ENCODE measurements at regions not wholly inside any gene's neighbourhood (a gene's known extent, or its start where the extent isn't known, plus 50 kb on each side); places are given as distances from the start of the nearest gene placed in this dataset.

GRCh38 chr22:22768885-22769284 is 118.7 kb upstream of the IGLL5 start:
- no TSS peak for BruUV-seq (replicated peaks)

More at GRCh38 chr22:22768885-22769284, 118.7 kb upstream of the IGLL5 start:
- no peaks in the 10 kb centered on the region for H3K79me2 ChIP-seq (ENCODE audit: insufficient read depth, low read length)
- H3K27ac ChIP-seq (ENCODE audit: extremely low read length, insufficient read depth, low read length): no peak overlapping the region
- WGBS (ENCODE audit: low lambda C conversion rate): 0% methylated on average over 2 of the region's 2 CpGs
- no peak for FAIRE-seq
- in situ Hi-C loops (cut with HindIII; ENCODE audit: extremely low pct_ligation_motif_present, low pct_unique_long_range_greater_than_20kb): no loop called here
- H2AFZ ChIP-seq (ENCODE audit: low read length): no peak overlapping the region
- TF ChIP-seq TBX3 (IDR thresholded peaks at IDR 0.05; ENCODE audit: borderline replicate concordance): no peak
- TF ChIP-seq BRCA1 (CRISPR knock-in tag; IDR thresholded peaks at IDR 0.05): no peak
- TF ChIP-seq CREB1 (IDR thresholded peaks at IDR 0.05): no peak
- no peak for TF ChIP-seq CREB1 (CRISPR knock-in tag; IDR thresholded peaks at IDR 0.05)
- TF ChIP-seq ZSCAN29 (CRISPR knock-in tag; conservative IDR thresholded peaks at IDR 0.05): no peak
- no peak for TF ChIP-seq ZNF430 (CRISPR knock-in tag; IDR thresholded peaks at IDR 0.05)
- TF ChIP-seq MIER3 (CRISPR knock-in tag; IDR thresholded peaks at IDR 0.05; ENCODE audit: borderline replicate concordance): no peak
- no peak for TF ChIP-seq FOXJ3 (CRISPR knock-in tag; IDR thresholded peaks at IDR 0.05; ENCODE audit: borderline replicate concordance)
- no peak for TF ChIP-seq BCLAF1 (IDR thresholded peaks at IDR 0.05)
- no peak for TF ChIP-seq ZNF615 (CRISPR knock-in tag; IDR thresholded peaks at IDR 0.05; ENCODE audit: borderline replicate concordance)
- no peak for TF ChIP-seq AHR (CRISPR knock-in tag; IDR thresholded peaks at IDR 0.05)
- TF ChIP-seq ZBTB20 (CRISPR knock-in tag; IDR thresholded peaks at IDR 0.05; ENCODE audit: borderline replicate concordance, low read depth): no peak
- no peak for TF ChIP-seq KLF15 (CRISPR knock-in tag; IDR thresholded peaks at IDR 0.05; ENCODE audit: borderline replicate concordance)
- TF ChIP-seq ZBTB1 (CRISPR knock-in tag; IDR thresholded peaks at IDR 0.05; ENCODE audit: borderline replicate concordance): no peak
- TF ChIP-seq, protein P1, sequence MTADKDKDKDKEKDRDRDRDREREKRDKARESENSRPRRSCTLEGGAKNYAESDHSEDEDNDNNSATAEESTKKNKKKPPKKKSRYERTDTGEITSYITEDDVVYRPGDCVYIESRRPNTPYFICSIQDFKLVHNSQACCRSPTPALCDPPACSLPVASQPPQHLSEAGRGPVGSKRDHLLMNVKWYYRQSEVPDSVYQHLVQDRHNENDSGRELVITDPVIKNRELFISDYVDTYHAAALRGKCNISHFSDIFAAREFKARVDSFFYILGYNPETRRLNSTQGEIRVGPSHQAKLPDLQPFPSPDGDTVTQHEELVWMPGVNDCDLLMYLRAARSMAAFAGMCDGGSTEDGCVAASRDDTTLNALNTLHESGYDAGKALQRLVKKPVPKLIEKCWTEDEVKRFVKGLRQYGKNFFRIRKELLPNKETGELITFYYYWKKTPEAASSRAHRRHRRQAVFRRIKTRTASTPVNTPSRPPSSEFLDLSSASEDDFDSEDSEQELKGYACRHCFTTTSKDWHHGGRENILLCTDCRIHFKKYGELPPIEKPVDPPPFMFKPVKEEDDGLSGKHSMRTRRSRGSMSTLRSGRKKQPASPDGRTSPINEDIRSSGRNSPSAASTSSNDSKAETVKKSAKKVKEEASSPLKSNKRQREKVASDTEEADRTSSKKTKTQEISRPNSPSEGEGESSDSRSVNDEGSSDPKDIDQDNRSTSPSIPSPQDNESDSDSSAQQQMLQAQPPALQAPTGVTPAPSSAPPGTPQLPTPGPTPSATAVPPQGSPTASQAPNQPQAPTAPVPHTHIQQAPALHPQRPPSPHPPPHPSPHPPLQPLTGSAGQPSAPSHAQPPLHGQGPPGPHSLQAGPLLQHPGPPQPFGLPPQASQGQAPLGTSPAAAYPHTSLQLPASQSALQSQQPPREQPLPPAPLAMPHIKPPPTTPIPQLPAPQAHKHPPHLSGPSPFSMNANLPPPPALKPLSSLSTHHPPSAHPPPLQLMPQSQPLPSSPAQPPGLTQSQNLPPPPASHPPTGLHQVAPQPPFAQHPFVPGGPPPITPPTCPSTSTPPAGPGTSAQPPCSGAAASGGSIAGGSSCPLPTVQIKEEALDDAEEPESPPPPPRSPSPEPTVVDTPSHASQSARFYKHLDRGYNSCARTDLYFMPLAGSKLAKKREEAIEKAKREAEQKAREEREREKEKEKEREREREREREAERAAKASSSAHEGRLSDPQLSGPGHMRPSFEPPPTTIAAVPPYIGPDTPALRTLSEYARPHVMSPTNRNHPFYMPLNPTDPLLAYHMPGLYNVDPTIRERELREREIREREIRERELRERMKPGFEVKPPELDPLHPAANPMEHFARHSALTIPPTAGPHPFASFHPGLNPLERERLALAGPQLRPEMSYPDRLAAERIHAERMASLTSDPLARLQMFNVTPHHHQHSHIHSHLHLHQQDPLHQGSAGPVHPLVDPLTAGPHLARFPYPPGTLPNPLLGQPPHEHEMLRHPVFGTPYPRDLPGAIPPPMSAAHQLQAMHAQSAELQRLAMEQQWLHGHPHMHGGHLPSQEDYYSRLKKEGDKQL (CRISPR knock-in tag; IDR thresholded peaks at IDR 0.05; ENCODE audit: low read depth): no peak
- no peak overlapping the region for H3K4me3 ChIP-seq (replicated peaks in 1 of 3; ENCODE audit: insufficient read depth in 1 of 3, low read depth in 2 of 3, low read length in 3 of 3)
- H3K9ac ChIP-seq (ENCODE audit: insufficient read depth, low read depth, low read length): no peak overlapping the region
- CTCF ChIA-PET (ENCODE audit: low intra/inter-chr PET ratio, low total read pairs): no interaction called here
- no peak overlapping the region for H3K4me2 ChIP-seq (ENCODE audit: low read depth, low read length)
- peaks cover 1 to 11% of the 10 kb centered on the region in 2 experiments; a peak in 3 of 5 replicates for H3K27me3 ChIP-seq (ENCODE audit: control insufficient read depth in 1 of 2, insufficient read depth in 2 of 2, low read length in 2 of 2)
- intact Hi-C loops (cut with micrococcal nuclease; ENCODE audit: unreplicated experiment): no loop called here
- H3K36me3 ChIP-seq (replicated peaks in 1 of 2; ENCODE audit: control insufficient read depth in 1 of 2, insufficient read depth in 2 of 2, low read length in 2 of 2): no peaks in the 10 kb centered on the region
- DNase-seq (ENCODE audit: low spot score): no peak
- POLR2A ChIA-PET: no interaction called here
- no peaks in the 10 kb centered on the region for H3K4me1 ChIP-seq (ENCODE audit: insufficient read depth, low read length)
- no peaks in the 10 kb centered on the region for H4K20me1 ChIP-seq (ENCODE audit: insufficient read depth, low read length)
- ATAC-seq: no peak
- no peaks in the 10 kb centered on the region for H3K9me3 ChIP-seq (ENCODE audit: low read length)

Measured in HepG2 (cell line).